ENCODE measurements at regions not wholly inside any gene's neighbourhood (a gene's known extent, or its start where the extent isn't known, plus 50 kb on each side); places are given as distances from the start of the nearest gene placed in this dataset.
A peak's percentile ranks its signal among the peaks of the same experiment; 100 is the strongest.

DNA sequence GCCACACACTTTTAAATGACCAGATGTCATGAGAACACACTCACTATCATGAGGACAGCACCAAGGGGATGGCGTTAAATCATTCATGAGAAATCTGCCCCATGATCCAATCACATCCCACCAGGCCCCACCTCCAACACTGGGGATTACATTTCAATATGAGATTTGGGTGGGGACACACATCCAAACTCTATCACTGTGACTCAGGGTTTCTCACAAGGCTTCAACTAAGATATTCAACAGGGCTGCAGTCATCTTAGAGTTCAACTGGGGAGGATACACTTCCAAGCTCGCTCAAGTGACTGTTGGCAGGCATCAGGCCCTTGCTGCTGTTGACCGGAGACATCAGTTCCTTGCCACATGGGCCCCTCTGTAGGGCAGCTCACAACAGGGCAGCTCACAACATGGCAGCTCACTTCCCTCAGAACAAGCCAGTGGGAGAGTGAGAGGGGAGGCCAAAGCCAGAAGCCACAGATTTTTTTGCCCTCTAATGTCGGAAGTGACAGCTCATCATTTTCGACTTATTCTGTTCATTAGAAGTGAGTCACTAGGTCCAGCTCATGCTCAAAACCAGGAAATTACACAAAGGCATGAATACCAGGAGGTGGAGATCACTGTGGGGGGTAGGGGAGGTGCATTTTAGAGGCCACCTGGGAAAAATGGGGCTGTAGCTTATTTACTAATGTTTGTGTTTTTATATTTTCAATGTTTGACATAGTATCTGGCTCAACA lies 50.8 kb upstream of the PTHLH start:
- peaks cover 33% of the 10 kb centered on the region for H3K4me1 ChIP-seq
- no peak overlapping the region for H3K4me2 ChIP-seq (ENCODE audit: low read length)
- peak overlapping the region; percentile 86 for H3K27ac ChIP-seq
- H3K9ac ChIP-seq: no peak overlapping the region
- H3K4me3 ChIP-seq (ENCODE audit: low read depth, low read length): no peak overlapping the region
- no peaks in the 10 kb centered on the region for H3K79me2 ChIP-seq
- no peaks in the 10 kb centered on the region for H3K36me3 ChIP-seq (ENCODE audit: control insufficient read depth, insufficient read depth, low read length)
- no peaks in the 10 kb centered on the region for H3K9me3 ChIP-seq (ENCODE audit: control insufficient read depth, low read length)
- no peaks in the 10 kb centered on the region for H3K27me3 ChIP-seq (ENCODE audit: control insufficient read depth, insufficient read depth, low read length)
- TF ChIP-seq, protein P1, sequence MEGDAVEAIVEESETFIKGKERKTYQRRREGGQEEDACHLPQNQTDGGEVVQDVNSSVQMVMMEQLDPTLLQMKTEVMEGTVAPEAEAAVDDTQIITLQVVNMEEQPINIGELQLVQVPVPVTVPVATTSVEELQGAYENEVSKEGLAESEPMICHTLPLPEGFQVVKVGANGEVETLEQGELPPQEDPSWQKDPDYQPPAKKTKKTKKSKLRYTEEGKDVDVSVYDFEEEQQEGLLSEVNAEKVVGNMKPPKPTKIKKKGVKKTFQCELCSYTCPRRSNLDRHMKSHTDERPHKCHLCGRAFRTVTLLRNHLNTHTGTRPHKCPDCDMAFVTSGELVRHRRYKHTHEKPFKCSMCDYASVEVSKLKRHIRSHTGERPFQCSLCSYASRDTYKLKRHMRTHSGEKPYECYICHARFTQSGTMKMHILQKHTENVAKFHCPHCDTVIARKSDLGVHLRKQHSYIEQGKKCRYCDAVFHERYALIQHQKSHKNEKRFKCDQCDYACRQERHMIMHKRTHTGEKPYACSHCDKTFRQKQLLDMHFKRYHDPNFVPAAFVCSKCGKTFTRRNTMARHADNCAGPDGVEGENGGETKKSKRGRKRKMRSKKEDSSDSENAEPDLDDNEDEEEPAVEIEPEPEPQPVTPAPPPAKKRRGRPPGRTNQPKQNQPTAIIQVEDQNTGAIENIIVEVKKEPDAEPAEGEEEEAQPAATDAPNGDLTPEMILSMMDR (IDR thresholded peaks at IDR 0.05): no peak
- H2AFZ ChIP-seq: peak overlapping the region; percentile 43

- H3K4me2 ChIP-seq (ENCODE audit: low read length): no peak overlapping the region
- H3K27me3 ChIP-seq (ENCODE audit: control insufficient read depth, insufficient read depth, low read length): no peaks in the 10 kb centered on the region
- H3K79me2 ChIP-seq: no peaks in the 10 kb centered on the region
- H3K4me3 ChIP-seq (ENCODE audit: low read depth, low read length): no peak overlapping the region
- TF ChIP-seq, protein P1 (IDR thresholded peaks at IDR 0.05): no peak
- H3K27ac ChIP-seq: peak overlapping the region; percentile 86
- no peak overlapping the region for H3K9ac ChIP-seq
- peaks cover 41% of the 10 kb centered on the region for H3K4me1 ChIP-seq
- H2AFZ ChIP-seq: no peak overlapping the region
- H3K9me3 ChIP-seq (ENCODE audit: control insufficient read depth, low read length): no peaks in the 10 kb centered on the region
- no peaks in the 10 kb centered on the region for H3K36me3 ChIP-seq (ENCODE audit: control insufficient read depth, insufficient read depth, low read length)
Observed at GRCh38 chr12:28024231-28024995, 51.9 kb upstream of the PTHLH start.

- Histone ChIP-seq H3K36me3 (ENCODE audit: control insufficient read depth, insufficient read depth, low read length) (no peaks in the 10 kb centered on the region), H3K9ac (no peak overlapping the region), H3K4me3 (ENCODE audit: low read depth, low read length) (no peak overlapping the region), H2AFZ (peak overlapping the region; percentile 71), H3K9me3 (ENCODE audit: control insufficient read depth, low read length) (no peaks in the 10 kb centered on the region), H3K4me1 (peaks cover 41% of the 10 kb centered on the region), H3K4me2 (ENCODE audit: low read length) (no peak overlapping the region), H3K27me3 (ENCODE audit: control insufficient read depth, insufficient read depth, low read length) (no peaks in the 10 kb centered on the region), H3K79me2 (no peaks in the 10 kb centered on the region), H3K27ac (peak overlapping the region; percentile 86)
- TF ChIP-seq, protein P1 (IDR thresholded peaks at IDR 0.05): no peak
Observed at GRCh38 chr12:28025821-28026505, 53.4 kb upstream of the PTHLH start.

GRCh38 chr12:28026701-28027100 lies 54.2 kb upstream of the PTHLH start:
- Histone ChIP-seq H3K4me2 (ENCODE audit: low read length) (peak overlapping the region; percentile 24), H3K27ac (peak overlapping the region; percentile 86), H3K79me2 (no peaks in the 10 kb centered on the region), H3K4me1 (peaks cover 41% of the 10 kb centered on the region), H3K9ac (no peak overlapping the region), H3K27me3 (ENCODE audit: control insufficient read depth, insufficient read depth, low read length) (no peaks in the 10 kb centered on the region), H3K4me3 (ENCODE audit: low read depth, low read length) (peak overlapping the region; percentile 17), H3K9me3 (ENCODE audit: control insufficient read depth, low read length) (no peaks in the 10 kb centered on the region), H2AFZ (peak overlapping the region; percentile 71), H3K36me3 (ENCODE audit: control insufficient read depth, insufficient read depth, low read length) (no peaks in the 10 kb centered on the region)
- TF ChIP-seq, protein P1 (IDR thresholded peaks at IDR 0.05): no peak

All from parathyroid adenoma (tissue), 2 donors.